ENCODE measurements at regions not wholly inside any gene's neighbourhood (a gene's known extent, or its start where the extent isn't known, plus 50 kb on each side); places are given as distances from the start of the nearest gene placed in this dataset.

DNA sequence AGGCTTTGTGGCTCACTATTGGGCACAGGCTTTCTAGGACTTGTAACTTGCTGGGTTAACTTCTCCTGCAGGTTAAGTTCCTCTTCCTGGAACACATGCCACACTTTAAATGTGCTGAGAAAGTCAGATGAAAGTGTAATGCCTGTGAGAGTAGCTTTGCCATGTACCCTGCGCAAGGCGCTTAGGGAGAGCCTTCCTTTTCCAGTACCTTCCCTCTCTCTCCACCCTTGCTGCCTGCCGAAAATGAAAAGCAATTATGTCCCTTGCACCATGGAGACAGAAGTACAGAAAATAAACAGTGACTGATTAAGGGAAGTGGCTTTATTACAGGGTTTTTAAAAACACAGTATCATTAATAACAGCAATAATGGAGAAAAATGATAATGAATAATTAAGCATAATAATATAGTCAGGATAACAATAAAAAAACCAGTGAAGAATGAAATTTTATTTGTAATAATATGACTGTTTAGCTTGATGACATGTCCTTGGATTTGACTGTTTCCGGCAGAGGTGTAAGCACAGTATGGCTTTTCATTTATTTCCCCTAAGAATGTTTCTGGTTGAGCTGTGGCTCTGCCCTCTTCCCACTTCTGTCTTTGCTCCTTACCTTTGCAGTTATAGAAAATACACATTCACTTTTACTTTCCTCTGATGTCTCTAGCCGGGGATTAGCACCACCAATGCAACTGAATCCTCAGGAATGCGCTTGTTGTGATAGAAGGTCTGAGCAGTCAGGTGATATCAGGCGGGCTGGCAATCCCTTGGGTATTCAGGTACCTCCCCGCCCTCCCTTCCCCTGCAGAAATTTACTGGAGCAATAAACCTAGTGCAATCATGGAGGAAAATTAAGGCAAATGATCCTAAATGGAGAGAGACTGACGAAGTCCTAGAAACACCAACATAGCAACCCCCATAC, 472.3 kb upstream of the CITED2 start:
- no peak for DNase-seq

DNA sequence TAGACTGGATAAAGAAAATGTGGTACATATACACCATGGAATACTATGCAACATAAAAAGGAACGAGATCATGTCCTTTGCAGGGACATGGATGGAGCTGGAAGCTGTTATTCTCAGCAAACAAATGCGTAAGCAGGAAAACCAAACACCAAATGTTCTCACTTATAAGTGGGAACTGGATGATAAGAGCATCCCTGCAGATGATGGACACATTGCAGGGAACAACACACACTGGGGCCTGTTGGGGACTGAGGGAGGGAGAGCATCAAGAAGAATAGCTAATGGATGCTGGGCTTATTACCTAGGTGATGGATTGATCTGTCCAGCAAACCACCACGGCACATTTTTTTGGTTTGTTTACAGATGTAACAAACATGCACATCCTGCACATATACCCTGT, 470.5 kb upstream of the CITED2 start:
- no peak for DNase-seq

DNA sequence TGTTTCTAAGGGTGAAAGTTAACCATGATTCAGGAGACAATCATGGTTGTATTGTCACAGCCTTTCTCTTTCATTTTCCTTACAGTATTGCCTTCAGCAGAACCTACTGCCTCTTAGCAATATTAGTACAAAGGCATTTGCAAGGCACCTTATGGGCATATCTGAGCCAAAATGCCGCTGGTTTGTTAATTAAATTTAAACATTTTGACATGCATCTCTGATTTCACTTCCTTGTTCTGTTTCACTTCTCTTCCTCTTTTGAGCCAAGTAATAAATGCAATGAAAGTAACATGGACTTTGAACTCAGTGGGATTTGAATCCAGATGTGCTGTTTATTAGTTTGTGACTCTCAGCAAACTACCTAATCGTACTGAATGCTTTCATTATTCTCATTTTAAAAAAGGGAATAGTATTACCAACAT, 467.4 kb upstream of the CITED2 start:
- DNase-seq = no peak

DNA sequence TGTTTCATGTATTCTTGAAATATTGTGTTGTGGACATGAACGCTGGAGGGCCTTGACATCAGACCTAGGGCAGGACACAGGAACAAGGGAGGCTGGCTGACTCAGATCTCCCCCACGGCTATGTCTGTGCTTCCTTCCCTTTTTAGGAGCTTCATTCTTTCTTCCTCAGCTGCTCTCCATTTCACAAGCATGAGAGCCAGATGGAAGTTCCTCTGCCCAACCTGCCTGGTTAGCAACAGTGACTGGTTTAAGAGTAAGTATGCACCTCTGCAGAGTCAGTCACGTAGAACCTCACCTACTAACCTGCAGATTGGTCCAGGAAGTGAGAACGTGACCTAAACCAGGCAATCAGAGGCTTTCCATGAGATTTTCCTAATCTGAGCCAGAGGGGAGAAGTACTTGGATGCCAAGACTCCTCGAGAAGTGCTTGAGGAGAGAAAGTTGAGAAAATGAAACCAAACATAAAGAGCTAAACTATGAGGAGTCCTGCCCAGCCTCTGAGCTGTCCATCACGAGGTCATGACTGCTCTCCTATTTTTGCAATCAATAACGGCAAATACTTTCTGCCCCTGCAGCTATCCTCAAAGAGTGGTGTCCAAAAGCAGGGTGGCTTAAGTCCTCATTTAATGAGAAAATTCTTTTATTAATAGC, 465.2 kb upstream of the CITED2 start:
- no peak for DNase-seq

DNA sequence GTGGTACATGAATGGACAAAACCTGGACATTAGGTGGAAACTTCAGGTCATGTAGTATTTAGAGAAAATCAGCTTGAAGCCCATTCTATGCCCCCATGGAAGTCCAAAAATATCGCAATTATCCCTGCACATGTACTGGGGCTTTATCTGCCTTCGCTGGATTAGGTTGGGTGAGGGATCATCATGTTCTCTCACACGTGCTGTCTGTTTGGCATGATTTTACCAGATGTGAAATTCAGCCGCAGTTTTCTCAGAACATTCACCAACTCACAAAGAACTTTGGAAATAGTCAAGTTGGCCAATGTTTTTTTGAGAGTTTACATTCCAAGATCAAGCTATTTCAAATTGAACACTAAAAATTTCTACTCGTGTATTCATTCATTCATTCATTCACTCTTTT, 459.8 kb upstream of the CITED2 start:
- no peak for DNase-seq

DNA sequence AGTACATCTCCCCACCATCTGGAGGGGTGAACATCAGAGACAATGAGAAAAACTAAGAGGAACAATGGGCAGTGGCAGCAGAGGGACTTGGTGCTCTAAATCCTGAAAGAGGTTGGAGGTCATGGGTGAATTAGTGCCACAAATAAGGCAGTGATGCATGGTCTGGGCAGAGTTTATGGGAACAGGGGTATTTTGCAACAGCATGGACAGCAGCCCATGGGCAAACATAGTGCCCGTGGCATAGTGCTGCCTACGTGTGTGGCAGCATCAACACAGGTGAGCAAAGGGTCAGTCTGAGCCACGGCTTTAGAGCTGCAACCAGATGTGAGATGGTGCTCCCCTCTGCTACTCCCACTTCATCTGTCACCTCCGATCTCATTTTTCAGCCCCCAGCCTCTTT, 459.1 kb upstream of the CITED2 start:
- DNase-seq = no peak

DNA sequence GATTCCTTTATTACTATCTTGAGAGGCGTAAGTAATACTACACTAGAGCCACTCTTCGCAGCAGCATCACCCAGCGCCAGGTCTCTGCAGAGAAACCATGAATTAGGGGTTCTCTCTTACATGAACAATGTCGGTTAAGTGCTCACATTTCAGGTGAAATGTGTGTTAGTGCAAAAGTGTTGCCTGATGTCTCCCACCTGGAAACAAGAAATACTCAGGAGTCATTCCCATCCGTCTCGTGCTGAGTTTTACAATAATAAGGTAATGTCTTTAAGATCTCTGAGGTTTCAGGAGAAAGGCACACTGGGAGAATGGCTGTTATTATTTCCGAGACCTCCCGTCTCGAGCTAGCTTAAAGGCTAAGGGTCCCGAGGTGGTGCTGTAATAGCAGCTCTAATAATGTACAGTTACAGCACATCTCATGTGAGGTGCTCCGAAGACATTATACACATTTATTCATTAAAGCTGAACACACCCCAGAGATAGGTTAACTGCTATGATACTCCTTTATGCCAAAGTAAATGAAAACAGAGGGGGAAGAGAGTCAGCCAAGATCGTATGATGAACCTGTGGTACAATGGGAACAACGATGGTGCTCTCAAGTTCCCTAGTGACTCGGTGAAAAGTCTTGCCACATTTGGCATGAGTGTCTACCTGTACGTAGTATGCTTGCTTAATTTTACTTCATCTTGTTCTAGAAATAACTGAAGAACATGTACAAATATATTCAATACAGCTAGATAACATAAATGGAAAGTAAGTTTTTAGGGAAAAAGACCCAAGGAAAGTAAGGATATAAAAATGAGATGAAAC, 458.3 kb upstream of the CITED2 start:
- DNase-seq = no peak

DNA sequence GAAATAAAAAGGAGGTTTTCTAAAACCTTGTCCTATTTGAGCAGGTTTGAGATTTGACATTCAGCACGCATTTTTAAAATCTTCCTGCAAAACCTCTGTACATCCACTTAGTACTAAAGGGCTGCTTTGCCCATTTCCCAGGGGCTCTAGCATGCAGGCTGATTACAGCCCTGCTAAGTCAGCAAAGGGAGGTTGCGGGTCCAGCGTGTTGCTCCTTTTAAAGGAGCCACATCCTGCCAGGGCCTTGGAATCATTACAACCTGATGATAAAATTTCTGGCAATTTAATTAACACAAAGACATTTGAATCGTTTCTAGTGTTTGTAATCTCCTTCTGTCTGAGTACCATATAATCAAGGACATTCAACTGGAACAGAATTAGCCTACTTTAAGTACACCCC, 455.1 kb upstream of the CITED2 start:
- no peak for DNase-seq

DNA sequence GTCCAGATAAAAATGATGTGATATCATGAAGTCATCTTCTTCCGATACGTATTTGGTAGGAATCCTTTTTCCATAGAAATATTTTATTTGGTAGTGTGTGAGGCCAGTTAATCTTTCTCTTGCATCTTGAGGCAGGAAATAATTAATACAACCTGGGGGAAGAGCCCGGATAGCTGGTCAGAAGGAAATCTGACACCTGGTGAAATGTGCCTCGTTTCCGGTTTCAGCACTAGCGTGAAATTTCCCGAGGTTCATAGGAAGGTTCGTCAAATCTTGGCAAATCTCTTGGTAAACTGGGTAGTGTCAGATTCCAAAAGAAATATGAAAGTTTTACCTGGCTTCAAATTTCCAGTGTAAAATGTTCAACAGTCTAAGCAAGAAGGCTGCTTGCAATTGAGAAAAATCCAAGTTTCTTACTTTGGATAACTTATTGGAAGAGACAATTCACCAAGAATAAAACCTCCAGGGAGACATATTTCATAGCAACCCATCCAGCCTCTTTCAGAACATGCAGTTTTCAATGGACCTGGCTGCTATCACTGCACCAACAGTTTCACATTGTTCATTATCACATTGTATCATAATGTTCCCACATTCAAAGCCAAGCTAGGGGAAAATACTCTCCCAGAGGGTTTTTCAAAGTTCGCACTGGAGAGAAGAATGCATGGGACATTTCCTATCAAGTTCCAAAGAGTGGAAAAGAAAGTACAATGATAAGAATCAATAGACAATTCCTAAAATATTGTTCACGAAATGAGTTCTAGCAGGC, 454.5 kb upstream of the CITED2 start:
- DNase-seq = no peak

DNA sequence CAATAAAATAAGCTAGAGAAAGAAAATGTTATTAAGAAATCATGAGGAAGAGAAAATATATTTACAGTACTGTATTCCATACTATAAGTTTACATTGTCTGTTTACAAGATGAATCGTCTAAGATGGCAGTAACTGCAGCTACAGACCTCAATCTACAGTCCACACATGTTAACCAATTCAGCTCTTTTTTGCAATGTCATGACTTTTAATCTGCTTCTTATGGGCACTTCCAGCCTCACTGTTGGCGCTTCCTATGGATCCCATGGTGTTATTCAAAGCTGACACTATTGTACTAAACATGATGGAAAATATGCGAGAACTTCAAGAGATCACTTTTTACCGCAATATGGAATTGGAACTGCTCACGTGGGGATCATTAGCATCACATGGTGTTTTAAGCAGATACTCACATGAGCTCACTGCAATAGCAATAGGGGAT, 451.5 kb upstream of the CITED2 start:
- no peak for DNase-seq

DNA sequence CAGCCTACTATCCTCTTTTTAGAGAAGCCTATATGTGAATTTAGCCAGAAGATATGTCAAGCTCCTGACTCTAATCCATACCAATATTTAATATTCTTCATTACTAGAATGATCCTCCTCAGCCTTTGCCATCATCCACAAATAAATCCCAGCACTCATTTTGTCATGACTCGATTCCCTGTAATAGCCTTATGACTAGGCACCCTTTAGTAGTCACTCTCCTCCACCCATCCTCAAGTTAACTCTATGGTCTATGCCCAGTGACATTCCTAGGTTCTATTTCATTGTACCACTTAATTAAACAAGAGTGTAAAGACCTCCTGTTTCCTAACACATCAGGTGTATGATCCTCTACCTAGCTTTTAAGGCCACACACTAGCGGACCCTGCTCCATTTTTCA, 450.4 kb upstream of the CITED2 start:
- DNase-seq = no peak

DNA sequence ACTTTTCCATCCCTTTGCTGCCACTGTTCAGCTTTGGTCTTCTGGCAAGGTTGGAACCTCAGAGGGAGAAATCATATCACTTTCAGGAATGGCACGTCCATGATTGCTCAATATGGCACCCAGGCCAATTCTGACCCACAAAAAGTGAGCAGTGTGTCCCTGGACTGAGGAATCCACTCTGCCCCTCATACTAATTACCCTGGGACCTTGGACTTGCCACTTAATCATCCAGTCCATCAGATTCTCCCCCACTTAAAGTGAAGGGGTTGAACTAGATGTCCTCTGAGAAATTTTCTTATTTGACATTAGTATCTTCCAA, 449.3 kb upstream of the CITED2 start:
- no peak for DNase-seq

DNA sequence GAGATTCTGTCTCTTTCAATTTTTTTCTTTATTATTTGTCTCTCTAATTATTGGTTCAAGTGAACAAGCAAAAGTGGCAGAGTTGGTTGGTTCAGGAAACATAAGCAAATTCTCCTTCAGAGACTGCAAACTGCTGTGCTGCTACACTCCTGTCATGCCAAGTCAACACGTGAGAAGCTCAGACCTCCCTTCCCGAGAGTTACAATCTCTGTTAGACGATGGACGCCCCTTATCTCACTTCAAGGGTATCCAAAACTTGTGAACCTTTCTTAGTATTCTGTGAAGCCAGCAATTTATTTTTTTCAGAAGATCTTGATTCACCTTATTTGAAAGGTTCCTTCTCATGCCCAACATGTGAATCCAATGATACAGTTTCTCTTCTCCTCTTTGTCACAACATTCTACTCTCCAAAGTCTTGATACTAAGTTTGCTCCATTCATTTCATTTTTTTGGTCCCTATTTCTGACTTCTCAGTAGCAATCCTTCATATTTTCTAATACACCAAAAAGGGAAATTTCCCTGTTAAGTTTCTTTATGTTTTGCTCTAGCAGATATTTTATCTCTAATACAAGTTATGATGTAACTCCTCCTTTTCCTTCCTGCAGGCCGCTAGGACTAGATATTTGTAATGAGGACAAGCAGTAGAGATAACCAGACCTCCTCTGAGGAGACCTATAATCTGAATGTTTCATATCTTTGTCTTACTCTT, 448.8 kb upstream of the CITED2 start:
- DNase-seq = no peak

DNA sequence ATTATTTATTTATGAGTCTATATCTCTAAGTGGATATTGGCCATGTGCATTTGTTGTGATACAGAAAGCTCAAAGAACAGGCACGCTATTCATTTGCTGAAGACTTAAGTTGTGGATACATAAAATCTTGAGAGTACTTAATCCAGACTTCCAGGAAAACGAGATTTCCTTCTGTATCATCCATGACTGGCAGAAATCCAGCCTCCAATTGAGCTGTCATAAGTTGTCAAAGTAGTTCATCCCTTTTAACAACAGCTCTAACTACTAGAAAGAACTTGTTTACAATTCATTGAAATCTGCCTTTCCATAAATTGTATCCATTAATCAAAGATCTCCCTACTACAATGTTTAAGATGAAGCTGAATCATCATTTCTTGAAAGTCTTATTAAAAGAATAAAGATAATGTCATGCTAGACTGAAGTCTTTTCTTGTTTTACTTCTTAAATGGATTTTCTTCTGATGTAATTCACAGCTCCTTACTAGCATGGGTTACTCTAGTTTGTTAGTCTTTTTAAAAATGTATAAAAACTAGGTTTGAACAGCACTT, 447.3 kb upstream of the CITED2 start:
- DNase-seq = no peak

DNA sequence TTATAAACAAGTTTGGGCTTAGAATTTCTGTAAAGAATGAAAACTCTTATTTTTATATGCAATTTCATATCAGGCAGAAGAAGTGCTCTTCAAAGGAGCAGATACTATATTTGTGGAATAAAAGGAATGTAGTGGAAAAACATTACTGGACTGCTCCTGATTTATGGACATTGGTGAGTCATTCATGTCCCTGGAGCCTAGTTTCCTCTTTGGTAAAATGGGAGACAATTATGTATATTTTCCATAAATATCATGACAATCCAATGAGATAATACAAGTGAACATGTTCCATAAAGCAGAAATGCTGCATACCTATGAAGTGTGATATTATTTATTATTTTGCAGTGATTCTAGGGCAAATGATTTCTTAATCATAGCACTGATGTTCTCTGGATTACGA, 445.8 kb upstream of the CITED2 start:
- DNase-seq = peak; percentile 5

DNA sequence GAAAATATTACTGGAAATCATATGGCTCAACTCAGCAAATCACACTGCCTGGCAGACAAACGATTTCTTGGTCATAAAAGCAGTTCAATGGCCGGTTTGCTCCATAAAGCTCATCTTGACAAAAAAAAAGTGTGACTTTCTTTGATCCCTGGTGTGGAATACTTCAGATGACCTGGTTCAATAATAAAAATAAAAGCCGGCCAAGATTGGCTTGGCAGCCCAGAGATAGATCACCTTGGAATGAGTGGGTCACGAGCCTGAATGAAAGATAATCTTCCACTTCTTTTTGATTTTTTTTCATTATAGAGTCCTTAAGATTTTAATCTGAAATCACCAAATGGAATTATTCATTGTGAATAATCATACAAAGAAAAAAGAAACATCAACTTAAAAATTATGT, 445.3 kb upstream of the CITED2 start:
- DNase-seq = no peak

DNA sequence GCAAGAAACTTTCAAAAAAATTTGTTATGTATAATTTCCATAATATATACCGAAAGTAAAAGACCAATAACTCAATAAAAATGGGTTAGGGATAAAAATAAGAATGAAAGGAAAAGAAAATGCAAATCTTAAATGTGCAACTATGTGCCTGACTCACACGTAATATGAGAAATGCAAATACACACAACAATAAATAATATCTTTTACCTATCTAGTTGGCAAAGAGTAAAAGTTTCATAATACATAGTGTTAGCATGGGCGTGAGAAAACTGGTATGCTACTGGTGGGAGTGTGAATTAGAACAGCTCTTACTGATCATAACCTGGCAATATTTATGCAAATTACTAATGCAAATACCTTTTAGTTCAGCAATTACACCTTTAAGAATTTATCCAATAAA, 438.5 kb upstream of the CITED2 start:
- no peak for DNase-seq

DNA sequence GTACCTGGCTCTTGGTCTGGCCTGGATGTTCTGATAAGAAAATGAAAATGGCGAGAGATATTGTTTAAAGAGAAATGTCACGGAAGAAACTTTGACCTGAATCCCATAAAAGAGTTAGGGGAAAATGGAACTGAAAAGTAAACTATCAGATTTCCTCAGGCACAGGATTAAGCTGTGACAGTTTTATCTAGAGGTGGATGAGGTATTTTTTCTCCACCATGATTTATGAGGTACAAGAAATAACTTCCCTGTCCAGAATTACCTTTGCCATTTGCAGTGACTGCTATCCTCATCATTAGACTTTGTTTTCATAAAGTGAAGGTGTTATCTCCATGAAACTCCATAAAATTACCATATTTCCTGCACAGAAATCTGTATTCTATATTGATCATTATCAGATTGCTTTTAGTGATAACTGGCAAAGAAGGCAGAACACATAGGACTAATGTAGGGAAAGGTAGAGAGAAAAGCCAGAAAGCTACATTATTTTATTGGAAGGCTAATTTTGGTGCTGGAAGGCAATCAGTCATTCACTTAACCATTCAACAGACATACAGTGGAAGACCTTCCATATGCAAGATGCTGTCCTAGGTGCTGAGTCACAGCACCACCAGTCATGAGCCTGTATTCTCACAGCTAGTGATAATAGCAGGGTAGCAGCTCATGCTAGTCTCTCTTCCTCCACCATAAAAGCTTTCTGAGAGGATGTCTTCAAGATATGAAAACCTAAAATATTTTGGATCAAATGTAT, 427.3 kb upstream of the CITED2 start:
- DNase-seq = no peak

DNA sequence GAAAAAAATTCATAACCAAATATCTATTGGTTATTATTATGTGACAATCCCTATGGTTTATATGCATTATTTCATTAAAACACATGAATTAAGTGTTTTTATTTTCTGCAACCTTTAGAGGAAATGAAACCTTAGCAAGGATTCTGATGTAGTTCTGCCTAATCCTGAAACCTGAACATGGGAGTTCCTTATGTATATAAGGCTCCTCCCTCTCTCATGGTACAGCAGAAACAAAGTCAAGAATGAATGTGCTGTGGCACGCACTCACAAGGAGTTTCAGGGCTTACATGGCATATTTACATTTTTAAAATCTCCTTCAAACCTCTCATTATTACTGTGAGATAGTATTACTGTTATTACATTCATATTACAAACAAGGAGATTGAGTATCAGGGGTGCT, 426.4 kb upstream of the CITED2 start:
- no peak for DNase-seq

DNA sequence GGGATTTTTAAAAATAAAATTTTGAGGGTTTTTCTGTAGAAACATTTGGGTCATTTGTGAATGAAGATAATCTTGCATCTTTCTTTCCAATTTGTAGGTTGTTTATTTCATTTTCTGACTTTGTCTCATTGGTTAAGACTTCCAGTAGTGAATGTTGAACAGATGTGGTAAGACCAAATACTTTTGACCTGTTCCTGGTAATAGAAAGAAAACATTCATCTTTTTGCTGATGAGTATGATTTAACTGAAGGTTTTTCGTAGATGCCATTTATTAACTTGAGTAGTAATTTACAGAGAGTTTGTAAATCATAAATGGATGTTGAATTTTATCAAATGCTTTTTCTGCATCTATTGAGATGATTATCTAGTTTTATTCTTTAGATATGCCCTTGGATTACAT, 416.1 kb upstream of the CITED2 start:
- DNase-seq = no peak

DNA sequence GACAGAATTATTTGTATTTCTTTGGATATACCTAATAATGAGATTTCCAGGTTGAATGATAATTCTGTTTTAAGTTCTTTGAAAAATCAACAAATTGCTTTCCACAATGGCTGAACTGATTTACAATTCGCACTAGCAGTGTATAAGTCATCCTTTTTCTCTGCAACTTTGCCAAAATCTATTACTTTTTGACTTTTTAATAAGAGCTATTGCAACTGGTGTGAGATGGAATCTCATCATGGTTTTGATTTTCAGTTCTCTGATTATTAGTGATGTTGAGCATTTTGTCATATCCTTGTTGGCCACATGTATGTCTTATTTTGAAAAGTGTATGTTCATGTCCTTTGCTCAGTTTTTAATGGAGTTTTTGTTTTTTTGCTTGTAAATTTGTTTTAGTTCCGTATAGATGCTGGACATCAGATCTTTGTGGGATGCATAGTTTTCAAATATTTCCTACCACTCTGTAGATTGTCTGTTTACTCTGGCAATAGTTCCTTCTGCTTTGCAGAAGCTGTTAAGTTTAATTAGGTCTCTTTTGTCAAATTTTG, 409.8 kb upstream of the CITED2 start:
- no peak for DNase-seq
